HEK293 (cell line): ENCODE measurements at regions not wholly inside any gene's neighbourhood (a gene's known extent, or its start where the extent isn't known, plus 50 kb on each side); places are given as distances from the start of the nearest gene placed in this dataset.

Experiments used
- CTCF ChIA-PET: fragments of 350-600 bp; formaldehyde crosslinking; extraction: SDS; loops from one replicate; lab custom pipeline; 2021; ENCODE audit warnings: antibody characterized with exemption; lab: Yijun Ruan, JAX
- POLR2A ChIA-PET: fragments of 300-600 bp; formaldehyde crosslinking; extraction: SDS; loops from one replicate; lab custom pipeline; 2020; ENCODE audit warnings: antibody characterized with exemption, inconsistent platforms; lab: Yijun Ruan, JAX
- H3K27ac ChIP-seq: fragments of 200-500 bp; sonication (Bioruptor generic); 2 replicates; pipeline ENCODE4 v1.5.1; 2014; ENCODE audit warnings: low read depth, low read length, control low read depth, inconsistent platforms; ENCODE audit errors: extremely low read depth
- H3K36me3 ChIP-seq, 2 experiments: fragments of 200-500 bp in 1 of 2; sonication (Bioruptor generic) in 1 of 2; 1 replicate in 1 of 2; 2 replicates in 1 of 2; pipeline ENCODE4 v1.5.1; 2014 to 2017; ENCODE audit warnings: inconsistent platforms in 2 of 2, low read length in 2 of 2; ENCODE audit not compliant: control insufficient read depth in 2 of 2, insufficient read depth in 1 of 2
- H3K4me1 ChIP-seq: fragments of 200-500 bp; sonication (Bioruptor generic); 2 replicates; pipeline ENCODE4 v1.5.1; 2014; ENCODE audit warnings: mild to moderate bottlenecking, low read length, inconsistent platforms; ENCODE audit not compliant: control insufficient read depth, insufficient read depth
- H3K4me3 ChIP-seq: 2 replicates; pipeline ENCODE4 v1.5.1; 2011; ENCODE audit warnings: low read depth, mild to moderate bottlenecking, control low read depth, low read length, moderate library complexity
- H3K9me3 ChIP-seq: fragments of 200-500 bp; sonication (Bioruptor generic); 2 replicates; pipeline ENCODE4 v1.5.1; 2014; ENCODE audit warnings: low read depth, low read length, inconsistent platforms; ENCODE audit not compliant: control insufficient read depth, insufficient read depth
- GLI4 ChIP-seq: fragments of 450-650 bp; formaldehyde crosslinking; IDR thresholded peaks from 2 replicates; pipeline ENCODE4 v1.5.1; 2016; ENCODE audit warnings: missing biosample characterization, missing genetic modification characterization
- HOXC10 ChIP-seq: sonication (generic); formaldehyde crosslinking; IDR thresholded peaks from 2 replicates; pipeline ENCODE4 v1.8.1; 2023; ENCODE audit warnings: mild to moderate bottlenecking, missing genetic modification reagents
- REPIN1 ChIP-seq: fragments of 450-650 bp; formaldehyde crosslinking; IDR thresholded peaks from 2 replicates; pipeline ENCODE4 v1.5.1; 2017; ENCODE audit warnings: missing biosample characterization, missing genetic modification characterization, low read depth
- SP2 ChIP-seq: fragments of 450-650 bp; formaldehyde crosslinking; IDR thresholded peaks from 2 replicates; pipeline ENCODE4 v1.5.1; 2016; ENCODE audit warnings: missing biosample characterization, missing genetic modification characterization
- ZNF146 ChIP-seq: fragments of 450-650 bp; formaldehyde crosslinking; IDR thresholded peaks from 2 replicates; pipeline ENCODE4 v1.5.1; 2016; ENCODE audit warnings: missing biosample characterization, missing genetic modification characterization
- ZNF155 ChIP-seq: fragments of 450-650 bp; formaldehyde crosslinking; IDR thresholded peaks from 2 replicates; pipeline ENCODE4 v1.5.1; 2016; ENCODE audit warnings: missing biosample characterization, missing genetic modification characterization
- ZNF174 ChIP-seq: fragments of 450-650 bp; formaldehyde crosslinking; IDR thresholded peaks from 2 replicates; pipeline ENCODE4 v1.5.0; 2017; ENCODE audit warnings: missing biosample characterization, mild to moderate bottlenecking, missing genetic modification characterization
- ZNF2 ChIP-seq: fragments of 450-650 bp; formaldehyde crosslinking; IDR thresholded peaks from 2 replicates; pipeline ENCODE4 v1.5.1; 2016; ENCODE audit warnings: missing biosample characterization, missing genetic modification characterization
- ZNF214 ChIP-seq: fragments of 450-650 bp; formaldehyde crosslinking; IDR thresholded peaks from 2 replicates; pipeline ENCODE4 v1.5.1; 2017; ENCODE audit warnings: missing biosample characterization, mild to moderate bottlenecking, missing genetic modification characterization, borderline replicate concordance
- ZNF24 ChIP-seq: fragments of 450-650 bp; formaldehyde crosslinking; IDR thresholded peaks from 2 replicates; pipeline ENCODE4 v1.5.1; 2016; ENCODE audit warnings: missing biosample characterization, missing genetic modification characterization
- ZNF280D ChIP-seq: fragments of 450-650 bp; formaldehyde crosslinking; IDR thresholded peaks from 2 replicates; pipeline ENCODE4 v1.5.1; 2016; ENCODE audit warnings: missing biosample characterization, missing genetic modification characterization
- ZNF394 ChIP-seq: fragments of 450-650 bp; formaldehyde crosslinking; IDR thresholded peaks from 2 replicates; pipeline ENCODE4 v1.5.1; 2016; ENCODE audit warnings: missing biosample characterization, missing genetic modification characterization, mild to moderate bottlenecking, moderate library complexity, borderline replicate concordance
- ZNF404 ChIP-seq: fragments of 450-650 bp; formaldehyde crosslinking; IDR thresholded peaks from 2 replicates; pipeline ENCODE4 v1.5.1; 2017; ENCODE audit warnings: missing biosample characterization, missing genetic modification characterization
- ZNF426 ChIP-seq: fragments of 450-650 bp; formaldehyde crosslinking; IDR thresholded peaks from 2 replicates; pipeline ENCODE4 v1.5.1; 2017; ENCODE audit warnings: missing biosample characterization, missing genetic modification characterization, mild to moderate bottlenecking, inconsistent platforms, moderate library complexity
- ZNF501 ChIP-seq: fragments of 450-650 bp; formaldehyde crosslinking; IDR thresholded peaks from 2 replicates; pipeline ENCODE4 v1.5.1; 2016; ENCODE audit warnings: missing biosample characterization, missing genetic modification characterization
- ZNF548 ChIP-seq: fragments of 450-650 bp; formaldehyde crosslinking; IDR thresholded peaks from 2 replicates; pipeline ENCODE4 v1.5.1; 2016; ENCODE audit warnings: missing biosample characterization, missing genetic modification characterization
- ZNF585B ChIP-seq: fragments of 450-650 bp; formaldehyde crosslinking; IDR thresholded peaks from 2 replicates; pipeline ENCODE4 v1.5.1; 2016; ENCODE audit warnings: missing biosample characterization, missing genetic modification characterization
- ZSCAN4 ChIP-seq: fragments of 450-650 bp; formaldehyde crosslinking; IDR thresholded peaks from 2 replicates; pipeline ENCODE4 v1.5.1; 2017; ENCODE audit warnings: missing biosample characterization, missing genetic modification characterization

- TF ChIP-seq ZNF155 (tag by site-specific recombination) = no peak
- TF ChIP-seq ZNF146 (tag by site-specific recombination) = no peak
- TF ChIP-seq ZNF24 (tag by site-specific recombination) = no peak
- TF ChIP-seq ZNF585B (tag by site-specific recombination) = no peak
These were observed 87.9 kb upstream of the COL5A2 start (continued) for GRCh38 chr2:189267491-189267890.

- POLR2A ChIA-PET = no interaction called here
- Histone ChIP-seq H3K9me3 (no peaks in the 10 kb centered on the region), H3K4me1 (no peaks in the 10 kb centered on the region), H3K27ac (no peak overlapping the region), H3K36me3 (no peaks in the 10 kb centered on the region), H3K4me3 (no peak overlapping the region)
- no peak for TF ChIP-seq ZNF280D (tag by site-specific recombination)
- CTCF ChIA-PET = interaction anchor here (1.0 kb wide), 1 partner anchor 11 kb away, joined by 3 read pairs; no protein-coding TSS in a partner anchor
These were observed 88.5 kb upstream of the COL5A2 start for GRCh38 chr2:189267925-189268579.

GRCh38 chr2:189268763-189269162, 89.2 kb upstream of the COL5A2 start:
- TF ChIP-seq ZNF426 (no peak), ZNF214 (tag by site-specific recombination) (no peak), ZNF404 (tag by site-specific recombination) (no peak), REPIN1 (no peak), ZNF394 (tag by site-specific recombination) (no peak), HOXC10 (no peak), ZNF548 (tag by site-specific recombination) (no peak), ZNF2 (tag by site-specific recombination) (no peak), ZSCAN4 (tag by site-specific recombination) (no peak), ZNF501 (tag by site-specific recombination) (no peak)
- TF ChIP-seq, all 188 proteins: peak for 0
- POLR2A ChIA-PET = no interaction called here
- H3K4me1 ChIP-seq = no peaks in the 10 kb centered on the region
- CTCF ChIA-PET = interaction anchor here (0.6 to 1.0 kb wide), 2 partner anchors 11 to 56 kb away, joined by 3 to 4 read pairs; no protein-coding TSS in a partner anchor
- no peaks in the 10 kb centered on the region for H3K36me3 ChIP-seq
- no peak overlapping the region for H3K4me3 ChIP-seq
- no peak overlapping the region for H3K27ac ChIP-seq
- no peaks in the 10 kb centered on the region for H3K9me3 ChIP-seq

GRCh38 chr2:189273734-189274133, 94.2 kb upstream of the COL5A2 start:
- Histone ChIP-seq H3K27ac (no peak overlapping the region), H3K36me3 (no peaks in the 10 kb centered on the region), H3K9me3 (no peaks in the 10 kb centered on the region), H3K4me3 (no peak overlapping the region), H3K4me1 (no peaks in the 10 kb centered on the region)
- POLR2A ChIA-PET = no interaction called here
- TF ChIP-seq GLI4 (tag by site-specific recombination) = no peak
- TF ChIP-seq ZNF174 (tag by site-specific recombination) = no peak
- no peak for TF ChIP-seq SP2 (tag by site-specific recombination)
- CTCF ChIA-PET = no interaction called here
